Limb (tissue), 2 donors: ENCODE measurements at regions not wholly inside any gene's neighbourhood (a gene's known extent, or its start where the extent isn't known, plus 50 kb on each side); places are given as distances from the start of the nearest gene placed in this dataset.

Source experiments
- DNase-seq, 2 donors: peaks; one replicate each; pipeline ENCODE4 v3.0.0-alpha.2; 2016; ENCODE audit errors: extremely low spot score in 2 of 2

DNA sequence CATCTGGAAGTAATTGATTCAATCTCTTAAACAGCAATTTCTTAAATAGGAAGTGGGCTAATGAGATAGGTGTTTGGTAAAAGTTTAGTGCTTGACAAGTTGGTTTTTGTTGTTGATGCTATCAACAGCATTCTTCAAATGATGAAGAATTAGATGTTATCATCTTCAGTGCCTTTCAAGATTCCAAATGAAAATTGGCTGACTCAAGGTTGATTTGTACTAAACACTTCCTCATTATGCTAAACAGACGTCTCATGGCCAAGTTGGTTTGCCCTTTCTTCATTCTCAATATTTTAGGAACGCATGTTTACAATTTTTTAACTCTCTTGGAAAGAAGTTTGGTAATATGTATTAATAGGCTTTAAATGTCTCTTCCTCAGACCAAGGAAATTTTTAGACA, 86.0 kb downstream of the MID1IP1 start:
- no peak for DNase-seq

DNA sequence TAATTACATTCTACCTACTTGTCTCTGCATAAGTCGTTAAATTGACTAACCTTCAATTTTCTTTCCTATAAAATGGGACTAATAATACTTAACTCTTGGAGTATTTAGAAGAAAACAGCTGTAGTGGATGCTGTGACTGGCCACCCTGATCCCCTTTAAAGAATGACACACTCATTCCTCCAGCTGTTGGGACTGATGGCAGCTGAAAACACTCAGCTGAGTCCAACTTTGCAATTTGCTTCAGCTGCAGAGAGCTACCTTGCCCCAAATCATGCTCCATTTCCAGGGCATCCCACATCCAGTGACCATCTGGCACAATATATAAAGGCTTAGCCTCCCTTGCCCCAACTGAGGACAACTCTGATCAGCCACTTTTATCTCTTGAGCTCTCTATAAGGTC, 89.1 kb downstream of the MID1IP1 start:
- no peak for DNase-seq

DNA sequence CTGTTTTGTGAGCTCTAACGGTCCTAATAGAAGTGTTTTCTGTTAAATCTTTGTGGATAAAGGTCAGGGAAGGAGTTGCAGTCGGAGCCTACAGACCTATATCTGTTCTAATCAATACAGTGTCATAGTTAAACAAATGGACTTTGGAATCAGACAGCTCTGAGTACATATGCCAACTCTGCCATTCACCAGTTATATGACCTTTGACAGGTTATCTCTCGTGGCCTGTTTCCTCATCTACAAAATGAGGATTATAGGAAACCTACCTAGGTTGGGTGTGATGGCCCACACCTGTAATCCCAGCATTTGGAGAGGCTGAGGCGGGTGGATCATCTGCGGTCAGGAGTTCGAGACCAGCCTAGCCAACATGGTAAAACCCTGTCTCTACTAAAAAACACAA, 89.7 kb downstream of the MID1IP1 start:
- DNase-seq = no peak

DNA sequence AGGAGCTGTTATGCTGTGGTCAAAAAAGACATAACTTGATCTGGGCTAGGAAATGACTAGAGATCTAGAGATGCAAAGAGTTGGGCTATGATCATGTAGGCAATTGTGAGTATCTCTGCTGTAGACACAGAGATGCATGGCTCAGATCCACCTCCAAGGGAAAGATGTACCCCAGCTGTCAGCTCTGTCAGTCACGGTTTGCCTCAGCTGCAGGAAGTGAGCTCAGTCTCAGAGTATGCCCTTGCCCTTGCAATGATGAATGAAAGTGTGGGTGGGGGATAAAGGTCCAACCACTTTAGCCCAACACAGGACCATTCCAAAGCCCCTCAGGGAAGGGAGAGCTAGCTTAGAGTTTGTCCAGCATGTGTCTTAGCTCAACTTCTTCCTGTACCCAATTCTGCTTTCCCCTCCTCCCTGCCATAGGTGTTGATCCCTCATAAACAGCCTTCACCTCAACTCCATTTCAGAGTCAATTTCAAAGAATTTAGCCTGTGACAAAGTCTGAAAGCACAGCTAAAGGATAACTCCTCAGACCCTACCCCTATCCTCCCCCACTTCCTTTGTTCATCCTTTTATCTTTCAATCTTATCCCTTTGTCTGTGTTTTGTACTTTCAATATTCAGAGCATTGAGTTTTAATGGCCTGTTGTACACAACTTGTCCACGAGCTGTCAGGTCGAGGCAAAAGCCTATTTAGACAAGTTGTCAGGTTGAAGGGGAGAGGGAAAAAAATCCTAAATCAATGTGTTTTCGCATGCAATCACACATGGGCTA, 90.6 kb downstream of the MID1IP1 start:
- DNase-seq = no peak

DNA sequence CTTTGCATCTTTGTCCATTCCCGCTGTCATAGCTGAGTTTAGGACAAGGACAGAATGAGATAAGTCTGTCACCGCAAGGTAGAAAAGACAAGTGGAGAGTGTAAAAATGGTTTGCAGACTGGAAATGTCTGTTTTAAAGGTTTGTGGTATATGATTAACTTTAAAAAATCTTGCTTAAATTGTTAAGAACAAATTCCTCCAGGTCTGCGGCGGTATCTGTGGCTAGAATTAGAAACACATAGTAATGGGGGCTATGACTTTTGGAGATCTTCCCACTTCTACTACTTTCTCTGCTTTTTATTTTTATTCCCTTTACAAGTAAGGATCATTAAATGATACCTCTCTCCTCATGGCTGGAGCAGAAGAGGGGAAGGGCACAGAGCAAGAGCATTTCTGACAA, 92.2 kb downstream of the MID1IP1 start:
- DNase-seq = no peak

DNA sequence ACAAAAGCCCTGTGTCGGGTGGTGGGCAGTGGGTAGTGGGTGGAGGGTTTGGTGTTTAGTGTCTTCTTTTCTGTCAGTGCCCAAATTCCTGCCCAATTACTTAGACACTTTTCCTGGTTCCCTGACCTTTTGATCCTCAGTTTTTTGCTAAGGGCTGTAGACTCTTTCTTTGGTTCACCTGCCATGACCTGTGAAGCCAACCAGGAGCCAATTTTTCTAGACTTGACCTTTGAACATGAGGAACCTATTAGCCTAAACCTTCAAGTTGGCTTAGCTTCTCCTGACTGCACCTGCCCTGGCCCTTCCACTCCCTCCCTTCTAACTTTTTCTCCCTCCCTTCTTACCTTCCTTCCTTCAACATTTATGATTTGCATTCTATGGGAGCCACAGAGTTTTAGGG, 94.5 kb downstream of the MID1IP1 start:
- no peak for DNase-seq

DNA sequence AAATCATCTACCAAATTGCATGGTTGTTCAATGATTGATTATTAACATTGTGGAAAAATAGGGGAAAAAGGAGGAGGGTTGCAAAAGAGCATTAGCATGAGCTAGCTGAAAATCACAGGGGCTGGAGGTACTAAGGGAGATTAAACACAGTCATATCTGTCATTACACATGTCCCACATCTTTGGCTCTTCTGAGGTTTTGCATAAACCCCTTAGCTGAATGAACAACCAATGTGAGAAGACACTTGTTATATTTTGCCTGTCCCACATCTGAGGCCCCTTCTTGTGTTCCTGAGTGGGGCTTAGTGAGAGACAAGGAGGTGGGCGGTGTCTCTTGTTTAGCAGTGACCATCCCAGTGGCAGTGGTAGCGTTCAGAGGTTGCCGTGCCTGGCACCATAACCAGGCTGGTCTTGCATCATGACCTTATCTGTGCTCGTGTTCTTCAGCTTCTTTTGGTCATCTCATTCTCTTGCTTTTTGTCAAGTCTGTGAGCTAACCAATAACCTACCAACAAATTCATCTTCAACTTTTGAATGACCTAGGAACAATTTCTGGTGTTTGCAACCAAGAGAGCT, 95.6 kb downstream of the MID1IP1 start:
- DNase-seq = no peak

DNA sequence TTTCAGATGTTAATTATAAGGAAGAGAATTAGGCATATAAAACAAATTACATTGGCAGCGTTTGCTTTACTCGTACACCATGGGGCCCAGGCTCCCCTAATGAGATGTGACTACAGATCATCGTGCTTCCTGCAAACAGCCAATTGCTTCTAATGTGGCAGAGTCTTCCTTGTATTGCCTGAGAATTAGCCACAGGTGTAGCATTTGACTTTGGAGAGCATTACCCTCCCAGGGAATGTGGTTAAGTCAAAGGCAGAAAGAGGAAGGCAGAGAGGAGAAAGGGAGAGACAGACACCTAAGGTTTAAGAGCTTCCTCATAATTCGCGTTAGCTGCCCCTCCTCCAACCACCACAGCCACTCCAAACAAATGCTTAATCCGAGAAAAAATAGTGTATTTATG, 97.0 kb downstream of the MID1IP1 start:
- no peak for DNase-seq

DNA sequence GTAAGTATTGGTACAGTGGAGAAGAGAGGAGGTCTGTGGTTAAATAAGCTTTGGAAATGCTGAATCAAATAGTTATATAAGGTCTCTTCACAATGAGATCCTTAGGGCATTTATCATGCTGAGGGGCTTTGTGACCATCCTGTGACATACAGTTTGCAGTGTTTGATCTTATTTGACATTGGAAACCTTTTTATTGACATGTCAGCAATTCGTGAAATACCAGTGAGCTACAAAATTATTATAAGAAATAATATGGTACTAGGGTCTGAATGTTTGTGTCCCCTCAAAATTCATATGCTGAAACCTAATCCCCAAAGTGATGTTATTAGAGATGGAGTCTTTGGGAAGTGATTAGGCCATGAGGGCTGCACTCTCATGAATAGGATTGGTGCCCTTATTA, 98.4 kb downstream of the MID1IP1 start:
- DNase-seq = no peak

DNA sequence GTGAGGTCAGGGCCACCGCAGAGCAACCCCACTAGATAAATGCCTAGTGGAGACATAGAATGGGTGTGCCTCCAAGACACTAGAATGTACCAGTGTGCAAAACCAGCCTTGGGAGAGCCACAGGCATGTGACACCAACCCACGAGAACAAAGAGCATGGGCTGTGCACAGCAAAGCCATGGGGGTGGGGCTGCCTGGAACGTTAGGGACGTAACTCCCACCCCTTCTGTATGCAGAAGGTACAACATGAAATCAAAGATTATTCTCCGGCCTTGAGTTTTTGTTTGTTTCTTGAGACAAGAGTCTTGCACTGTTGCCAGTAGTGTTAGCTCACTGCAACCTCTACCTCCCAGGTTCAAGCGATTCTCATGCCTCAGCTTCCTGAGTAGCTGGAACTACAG, 99.5 kb downstream of the MID1IP1 start:
- DNase-seq = no peak

DNA sequence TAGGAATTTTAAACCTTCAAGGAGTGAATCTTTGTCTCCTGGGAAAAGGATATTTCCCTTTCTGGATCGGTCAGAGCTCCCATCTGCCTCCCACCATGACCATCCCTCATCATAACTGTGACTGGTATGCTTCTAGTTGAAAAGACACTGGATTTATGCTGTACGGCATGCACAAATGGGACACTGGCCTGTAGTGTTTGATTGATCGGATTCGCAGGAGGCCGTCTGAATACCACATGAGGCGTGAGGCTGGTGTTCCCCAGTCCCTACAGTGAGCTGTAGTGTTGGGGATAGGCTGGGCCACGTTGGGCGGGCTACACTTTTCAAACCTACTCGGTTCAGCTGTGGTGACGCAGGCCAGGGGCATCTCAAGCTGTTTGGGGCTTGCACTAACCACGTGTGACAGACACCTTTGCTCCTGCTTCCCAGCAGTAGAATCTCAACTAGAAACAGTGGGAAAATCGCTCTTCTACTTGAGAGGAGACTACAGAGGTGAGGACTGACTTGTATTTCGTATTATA, 101.8 kb downstream of the MID1IP1 start:
- DNase-seq = no peak

DNA sequence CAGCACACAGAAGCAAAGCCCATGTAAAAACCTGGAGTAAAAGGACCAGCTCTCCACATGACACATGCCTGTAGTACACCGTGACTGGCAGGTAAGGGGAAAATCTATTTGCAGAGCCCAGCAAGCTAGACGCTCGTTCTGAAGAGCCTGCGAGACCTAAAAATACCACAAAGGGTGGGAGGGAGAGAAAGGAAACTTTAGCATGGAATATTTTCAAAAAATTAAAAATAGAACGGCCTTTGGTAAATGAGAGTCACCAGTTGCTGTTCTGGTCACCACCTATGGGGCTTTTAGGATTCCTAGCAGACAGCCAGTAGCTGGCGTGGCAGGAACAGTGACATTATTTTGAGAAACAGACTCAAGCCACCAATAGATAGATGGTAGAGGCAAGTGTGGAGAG, 115.5 kb downstream of the MID1IP1 start:
- DNase-seq = no peak

DNA sequence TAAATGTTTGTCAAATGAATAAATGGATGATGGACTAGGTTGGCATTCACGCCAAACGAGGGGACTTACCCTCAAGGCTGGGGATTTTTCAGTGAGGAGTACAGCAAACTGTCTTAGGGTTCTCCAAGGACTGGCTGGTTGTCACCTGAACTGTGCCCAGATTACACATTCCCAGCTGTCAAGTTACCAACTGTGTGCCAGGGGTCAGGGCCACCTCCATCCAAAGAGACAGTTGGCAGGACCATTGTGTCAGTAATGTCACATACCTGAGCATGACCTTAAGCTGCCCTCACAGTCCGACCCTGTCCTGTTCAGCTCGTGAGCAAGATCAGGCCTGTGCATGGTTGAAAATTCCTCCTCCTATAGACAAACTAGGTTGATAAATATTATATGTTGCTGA, 116.7 kb downstream of the MID1IP1 start:
- no peak for DNase-seq

DNA sequence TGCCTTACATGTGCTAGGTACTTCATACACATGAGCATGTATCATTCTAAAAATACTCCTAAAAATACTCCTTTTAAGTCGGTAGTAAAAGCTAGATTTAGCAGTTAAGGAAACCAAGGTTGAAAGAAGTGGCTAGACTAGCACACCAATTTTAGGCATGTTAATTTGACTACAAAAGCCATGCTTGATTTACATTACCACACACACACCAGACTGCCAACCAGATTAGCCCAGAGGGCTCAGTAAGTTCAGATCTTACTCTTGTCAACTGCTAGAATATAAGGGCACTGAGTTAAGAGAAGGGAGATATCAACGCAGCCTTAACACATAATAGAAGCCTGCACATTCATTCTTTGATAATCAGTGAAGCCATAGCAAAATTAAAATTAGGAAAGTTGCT, 117.9 kb downstream of the MID1IP1 start:
- no peak for DNase-seq

DNA sequence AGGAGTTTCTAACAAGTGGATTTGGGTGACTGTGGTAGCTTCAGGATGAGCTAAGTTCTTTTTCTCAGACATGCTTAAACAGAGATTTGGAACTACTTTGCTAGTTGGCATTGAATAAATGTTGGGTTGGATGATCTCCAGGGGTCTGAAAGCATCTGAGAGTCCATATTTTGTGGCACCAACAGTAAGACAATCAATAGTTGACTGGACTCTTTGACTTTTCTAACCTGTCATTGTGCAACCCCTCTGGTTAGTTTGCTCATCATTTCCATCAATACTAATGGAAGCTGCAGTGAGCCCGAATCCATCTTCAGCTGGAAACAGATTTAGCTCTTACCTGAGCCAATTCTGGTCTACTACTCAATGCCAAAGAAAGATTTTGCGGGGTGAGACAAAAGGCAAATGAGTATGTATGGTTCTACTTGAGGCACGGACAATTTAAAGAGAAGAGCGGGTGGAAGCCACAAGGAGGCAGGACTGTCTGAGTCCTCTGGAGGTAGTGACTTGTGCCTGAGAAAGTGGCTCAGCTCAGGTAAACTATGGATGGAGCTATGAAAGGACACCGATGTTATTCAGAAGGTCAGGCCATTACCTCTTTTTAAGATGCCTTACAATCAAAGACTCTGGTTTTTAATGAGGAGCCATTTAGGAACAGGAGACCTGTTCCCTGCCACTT, 118.7 kb downstream of the MID1IP1 start:
- no peak for DNase-seq

DNA sequence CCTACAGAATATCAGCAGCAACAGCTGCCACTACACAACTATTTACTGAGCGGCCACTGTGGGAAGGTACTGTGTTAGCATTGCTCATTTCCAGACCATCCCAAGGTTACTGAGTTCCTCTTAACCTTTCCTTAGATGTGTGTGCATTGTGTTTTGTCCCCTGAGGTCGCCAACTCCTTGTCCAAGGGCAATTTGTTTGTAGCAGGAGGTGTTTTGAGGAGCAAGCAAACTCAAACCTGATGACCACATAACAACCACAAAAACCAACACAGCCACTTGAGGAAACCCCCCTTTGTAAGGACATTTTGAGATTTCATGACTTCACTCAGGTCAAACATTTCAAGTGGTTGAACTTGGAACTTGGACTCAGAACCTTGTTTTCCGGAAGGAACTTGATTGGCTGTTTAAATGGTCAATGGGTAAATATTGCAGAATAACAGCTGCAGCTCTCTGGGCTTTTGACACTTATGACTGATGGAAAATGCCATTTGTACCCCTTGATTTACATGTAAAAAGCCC, 122.3 kb downstream of the MID1IP1 start:
- no peak for DNase-seq

DNA sequence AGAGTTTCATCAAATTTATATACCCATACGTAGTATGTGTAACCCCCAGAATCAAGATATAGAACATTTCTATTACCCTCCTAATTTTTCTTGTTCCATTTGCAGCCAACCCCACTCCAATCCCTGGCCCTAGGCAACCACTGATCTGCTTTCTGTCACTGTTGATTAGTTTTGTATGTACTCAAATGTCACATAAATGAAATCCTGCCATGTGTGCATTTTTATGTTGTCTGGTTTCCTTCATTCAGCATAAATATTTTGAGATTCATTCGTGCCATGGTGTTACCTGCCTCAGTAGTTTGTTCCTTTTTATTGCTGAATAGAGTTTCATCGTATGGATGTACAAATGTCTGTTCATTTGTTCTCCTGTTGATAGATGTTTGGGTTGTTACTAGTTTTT, 126.3 kb downstream of the MID1IP1 start:
- DNase-seq = no peak

DNA sequence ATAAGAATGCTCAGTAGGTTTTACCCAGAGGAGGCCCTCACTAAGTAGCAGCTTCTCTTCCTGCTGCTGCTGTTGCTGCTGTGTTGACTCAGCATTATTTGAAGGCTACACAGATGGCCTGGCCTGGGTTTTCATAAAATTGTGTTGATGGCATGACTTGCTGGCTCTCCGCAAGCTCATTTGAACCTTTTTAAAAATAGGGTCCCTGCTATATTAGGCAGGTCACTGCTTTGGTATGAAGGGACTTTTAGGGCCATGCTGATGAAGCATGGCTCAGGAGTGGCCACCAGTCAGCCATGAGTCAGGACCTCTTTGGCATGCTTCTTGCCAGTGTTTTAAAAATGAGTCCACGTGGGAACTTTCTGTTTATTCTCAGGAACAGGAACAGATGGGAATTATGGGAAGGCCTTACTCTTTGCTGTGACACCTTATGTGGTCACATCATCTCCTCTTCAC, 128.7 kb downstream of the MID1IP1 start:
- DNase-seq = no peak

DNA sequence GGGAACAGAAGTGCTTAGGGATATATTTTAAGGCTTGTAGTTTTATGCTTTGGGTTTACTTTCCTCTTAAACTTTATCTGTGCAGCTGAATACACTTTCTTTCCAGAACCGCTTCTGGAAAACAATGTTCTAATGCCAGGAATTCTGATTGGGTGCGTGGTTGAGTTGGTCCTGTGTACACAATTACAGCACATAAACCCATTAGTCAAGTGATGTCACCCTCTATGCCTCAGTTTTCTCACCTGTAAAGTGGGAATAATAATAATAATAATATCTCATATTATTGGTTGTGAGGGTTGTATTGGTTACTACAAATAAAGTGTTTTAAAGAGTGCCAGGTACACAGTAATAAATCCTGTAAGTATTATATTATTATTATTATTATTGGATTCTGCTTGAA, 129.2 kb downstream of the MID1IP1 start:
- no peak for DNase-seq

DNA sequence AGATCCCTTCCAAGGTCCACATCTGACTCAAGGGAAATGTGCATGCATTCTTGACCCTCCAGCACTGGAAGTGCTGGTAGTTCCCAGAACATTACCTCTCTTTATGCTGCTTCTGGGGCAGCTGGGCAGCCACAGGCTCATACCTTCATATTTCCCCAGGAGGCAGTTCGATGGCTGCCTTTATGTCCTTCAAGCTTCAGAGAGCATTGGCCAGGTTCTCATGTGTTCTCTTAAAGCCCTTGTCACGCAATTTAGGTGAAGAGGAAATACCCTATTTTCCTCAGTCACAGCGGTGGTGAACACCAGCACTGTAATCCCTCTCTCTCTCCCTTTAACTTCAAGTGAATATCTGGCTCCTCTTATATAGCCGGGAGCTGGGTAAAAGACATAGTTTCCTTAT, 134.3 kb downstream of the MID1IP1 start:
- no peak for DNase-seq

DNA sequence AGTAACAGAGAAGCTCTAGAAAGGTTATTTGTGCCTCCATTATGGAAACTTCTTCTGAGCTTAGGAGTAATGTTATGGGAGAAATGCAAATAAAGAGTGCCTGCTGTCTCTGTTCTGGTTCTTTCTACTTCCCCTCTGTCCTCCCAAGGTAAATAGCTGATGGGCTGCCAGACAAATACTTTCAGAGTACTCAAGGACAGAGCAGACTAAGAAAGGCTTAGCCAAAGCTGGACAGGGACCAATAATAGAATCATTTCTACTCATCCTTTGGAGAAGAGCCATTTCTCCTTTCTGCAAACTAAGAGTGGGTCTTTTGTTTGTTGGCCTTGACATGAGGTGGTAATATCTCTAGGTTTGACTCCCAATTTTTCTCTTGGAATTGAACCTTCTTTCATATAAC, 136.1 kb downstream of the MID1IP1 start:
- DNase-seq = no peak

DNA sequence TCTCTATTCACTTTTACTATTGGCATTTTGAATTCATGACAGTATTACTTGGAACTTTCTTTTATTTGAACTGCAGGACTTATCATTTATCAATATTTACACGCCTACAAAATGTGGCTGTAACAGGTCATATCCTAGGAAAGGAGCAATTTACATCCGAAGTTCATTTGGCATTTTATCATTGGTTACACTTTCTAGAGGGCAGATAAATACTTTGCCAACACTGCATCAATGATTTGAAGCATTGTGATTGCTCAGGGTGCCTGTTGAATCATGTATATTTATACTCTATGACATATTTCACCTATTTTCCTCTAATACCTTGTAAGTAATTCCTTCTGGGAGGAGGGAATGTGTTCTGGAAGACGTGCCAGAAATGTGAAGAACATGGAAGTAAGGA, 136.7 kb downstream of the MID1IP1 start:
- no peak for DNase-seq
